Keratinocyte (primary cell): ENCODE measurements at regions not wholly inside any gene's neighbourhood (a gene's known extent, or its start where the extent isn't known, plus 50 kb on each side); places are given as distances from the start of the nearest gene placed in this dataset.

Experiments used
- DNase-seq: peaks from one replicate; pipeline ENCODE4 v3.0.0-alpha.2; 2011; ENCODE audit warnings: low read depth, missing footprints, low spot score
- FAIRE-seq: peaks from 2 replicates; lab custom pipeline; 2011; peaks lifted over from hg19 to GRCh38; lab: Jason Lieb, UNC
- H2AFZ ChIP-seq: 2 replicates; pipeline ENCODE4 v1.6.0; 2012; ENCODE audit warnings: low read length, control low read depth, inconsistent platforms; ENCODE audit not compliant: control insufficient read depth
- H3K27ac ChIP-seq: 2 replicates; pipeline ENCODE4 v1.5.1; 2011; ENCODE audit warnings: low read length; ENCODE audit not compliant: control insufficient read depth, insufficient read depth
- H3K27me3 ChIP-seq: 3 replicates; pipeline ENCODE4 v1.6.0; 2011; ENCODE audit warnings: low read length; ENCODE audit not compliant: control insufficient read depth, insufficient read depth; ENCODE audit errors: extremely low read depth
- H3K36me3 ChIP-seq, 2 experiments: 2 replicates in 1 of 2; 3 replicates in 1 of 2; pipeline ENCODE4 v1.5.1; 2011; ENCODE audit warnings: low read length in 2 of 2, mild to moderate bottlenecking in 1 of 2; ENCODE audit not compliant: control insufficient read depth in 2 of 2, insufficient read depth in 2 of 2; ENCODE audit errors: extremely low read depth in 1 of 2
- H3K4me1 ChIP-seq: 3 replicates; pipeline ENCODE4 v1.5.1; 2011; ENCODE audit warnings: low read length; ENCODE audit not compliant: control insufficient read depth, insufficient read depth; ENCODE audit errors: extremely low read depth
- H3K4me2 ChIP-seq: 3 replicates; pipeline ENCODE4 v1.6.0; 2011; ENCODE audit warnings: low read depth, low read length; ENCODE audit not compliant: control insufficient read depth, insufficient read depth; ENCODE audit errors: extremely low read depth
- H3K4me3 ChIP-seq, 3 experiments: fragments of 200-600 bp in 1 of 3; sonication (generic) in 1 of 3; 2 replicates in 2 of 3; 3 replicates in 1 of 3; pipeline ENCODE4 v1.5.1; 2011 to 2016; ENCODE audit warnings: low read length in 3 of 3, mild to moderate bottlenecking in 3 of 3, control low read depth in 2 of 3, inconsistent platforms in 1 of 3, low read depth in 1 of 3, mixed read lengths in 1 of 3, mixed run types in 1 of 3, moderate library complexity in 1 of 3; ENCODE audit not compliant: control insufficient read depth in 2 of 3, insufficient read depth in 2 of 3; ENCODE audit errors: extremely low read depth in 1 of 3
- H3K79me2 ChIP-seq: 2 replicates; pipeline ENCODE4 v1.6.0; 2012; ENCODE audit warnings: low read length; ENCODE audit not compliant: control insufficient read depth, insufficient read depth
- H3K9ac ChIP-seq: 3 replicates; pipeline ENCODE4 v1.6.0; 2011; ENCODE audit warnings: low read length; ENCODE audit not compliant: control insufficient read depth, insufficient read depth; ENCODE audit errors: extremely low read depth
- H3K9me1 ChIP-seq: 3 replicates; pipeline ENCODE4 v1.6.0; 2011; ENCODE audit warnings: low read length; ENCODE audit not compliant: control insufficient read depth, insufficient read depth; ENCODE audit errors: extremely low read depth
- H3K9me3 ChIP-seq: 2 replicates; pipeline ENCODE4 v1.5.1; 2012; ENCODE audit warnings: low read depth, low read length; ENCODE audit not compliant: control insufficient read depth
- H4K20me1 ChIP-seq: 3 replicates; pipeline ENCODE4 v1.6.0; 2011; ENCODE audit warnings: low read length; ENCODE audit not compliant: control insufficient read depth, insufficient read depth; ENCODE audit errors: extremely low read depth
- CTCF ChIP-seq, 3 experiments: IDR thresholded peaks in 1 of 3; conservative IDR thresholded peaks in 1 of 3; optimal IDR thresholded peaks in 1 of 3; 2 replicates in 2 of 3; 3 replicates in 1 of 3; pipeline versions ENCODE3 to v1.5.1; 2011; ENCODE audit warnings: low read length in 3 of 3, mild to moderate bottlenecking in 3 of 3, moderate library complexity in 2 of 3, control low read depth in 1 of 3, inconsistent platforms in 1 of 3; ENCODE audit not compliant: insufficient read depth in 2 of 3; ENCODE audit errors: extremely low read depth in 1 of 3
- EZH2 ChIP-seq: IDR thresholded peaks from one replicate; pipeline ENCODE4 v1.6.1; 2012; ENCODE audit warnings: inconsistent platforms, mild to moderate bottlenecking, low read length, moderate library complexity
- dilution Hi-C: fragments of 300-500 bp; cut with MboI; formaldehyde crosslinking; loops from one replicate; pipeline ENCODE4 v1.7.0; 2020; ENCODE audit warnings: low sequenced_read_pairs; ENCODE audit not compliant: extremely low pct_ligation_motif_present

GRCh38 chr9:20023210-20023905 is 234.5 kb upstream of the SLC24A2 start:
- Histone ChIP-seq H3K9me1 (no peaks in the 10 kb centered on the region), H3K36me3 (no peaks in the 10 kb centered on the region), H3K27ac (no peak overlapping the region), H3K4me1 (no peaks in the 10 kb centered on the region), H3K9me3 (no peaks in the 10 kb centered on the region), H3K4me2 (no peak overlapping the region), H3K27me3 (no peaks in the 10 kb centered on the region), H3K79me2 (no peaks in the 10 kb centered on the region), H2AFZ (no peak overlapping the region), H3K4me3 (no peak overlapping the region), H3K9ac (no peak overlapping the region), H4K20me1 (no peaks in the 10 kb centered on the region)
- dilution Hi-C loops, result no loop called here
- TF ChIP-seq EZH2 (no peak), CTCF (optimal IDR thresholded peaks at IDR 0.05 in 1 of 3, IDR thresholded peaks at IDR 0.05 in 1 of 3, conservative IDR thresholded peaks at IDR 0.05 in 1 of 3; ENCODE audit: extremely low read depth in 1 of 3, insufficient read depth in 2 of 3, low read length in 3 of 3) (no peak)
- no peak for DNase-seq
- no peak for FAIRE-seq

GRCh38 chr9:20022410-20022809 is 233.6 kb upstream of the SLC24A2 start:
- Histone ChIP-seq H2AFZ (no peak overlapping the region), H3K4me2 (no peak overlapping the region), H4K20me1 (no peaks in the 10 kb centered on the region), H3K9me1 (no peaks in the 10 kb centered on the region), H3K27ac (no peak overlapping the region), H3K79me2 (no peaks in the 10 kb centered on the region), H3K36me3 (no peaks in the 10 kb centered on the region), H3K4me1 (no peaks in the 10 kb centered on the region), H3K9ac (no peak overlapping the region), H3K4me3 (no peak overlapping the region), H3K27me3 (no peaks in the 10 kb centered on the region), H3K9me3 (no peaks in the 10 kb centered on the region)
- TF ChIP-seq CTCF (optimal IDR thresholded peaks at IDR 0.05 in 1 of 3, IDR thresholded peaks at IDR 0.05 in 1 of 3, conservative IDR thresholded peaks at IDR 0.05 in 1 of 3; ENCODE audit: extremely low read depth in 1 of 3, insufficient read depth in 2 of 3, low read length in 3 of 3) (no peak), EZH2 (no peak)
- no peak for DNase-seq
- dilution Hi-C loops, result no loop called here
- FAIRE-seq, result peak; percentile 56
